ENCODE measurements at regions not wholly inside any gene's neighbourhood (a gene's known extent, or its start where the extent isn't known, plus 50 kb on each side); places are given as distances from the start of the nearest gene placed in this dataset.
"Not testable (repeated sequence)": the region's sequence is repeated elsewhere in the genome, so short reads cannot be mapped to it uniquely, and the experiment has no call there.

- H3K27me3 ChIP-seq (ENCODE audit: control insufficient read depth, insufficient read depth, low read length) = no peaks in the 10 kb centered on the region
- DNase-seq = no peak
- no peaks in the 10 kb centered on the region for H3K4me1 ChIP-seq (ENCODE audit: control insufficient read depth, insufficient read depth, low read length)
- no peaks in the 10 kb centered on the region for H3K36me3 ChIP-seq (ENCODE audit: control insufficient read depth, insufficient read depth, low read length)
- H3K27ac ChIP-seq (ENCODE audit: low read length) = no peak overlapping the region
- no CpG with 5 or more reads among the region's 1 CpG for WGBS (ENCODE audit: insufficient coverage, low lambda C conversion rate)
- no peak overlapping the region for H3K4me3 ChIP-seq (ENCODE audit: low read length)
- H3K9me3 ChIP-seq (ENCODE audit: control insufficient read depth, low read depth, low read length) = no peaks in the 10 kb centered on the region
These were observed 760.1 kb downstream of the ZNF385D start for GRCh38 chr3:20990896-20991295.

- not testable (repeated sequence) for H3K9me3 ChIP-seq (ENCODE audit: control insufficient read depth, low read depth, low read length); DNase-seq; H3K4me1 ChIP-seq (ENCODE audit: control insufficient read depth, insufficient read depth, low read length); H3K4me3 ChIP-seq (ENCODE audit: low read length); H3K27me3 ChIP-seq (ENCODE audit: control insufficient read depth, insufficient read depth, low read length); H3K27ac ChIP-seq (ENCODE audit: low read length); H3K36me3 ChIP-seq (ENCODE audit: control insufficient read depth, insufficient read depth, low read length)
These were observed 761.4 kb downstream of the ZNF385D start for GRCh38 chr3:20989653-20990052.

- no peak overlapping the region for H3K27ac ChIP-seq (ENCODE audit: low read length)
- no peak for DNase-seq
- no peaks in the 10 kb centered on the region for H3K9me3 ChIP-seq (ENCODE audit: control insufficient read depth, low read depth, low read length)
- no peaks in the 10 kb centered on the region for H3K36me3 ChIP-seq (ENCODE audit: control insufficient read depth, insufficient read depth, low read length)
- no peaks in the 10 kb centered on the region for H3K4me1 ChIP-seq (ENCODE audit: control insufficient read depth, insufficient read depth, low read length)
- H3K27me3 ChIP-seq (ENCODE audit: control insufficient read depth, insufficient read depth, low read length) = no peaks in the 10 kb centered on the region
- no peak overlapping the region for H3K4me3 ChIP-seq (ENCODE audit: low read length)
- 100% methylated on average over 1 of the region's 2 CpGs for WGBS (ENCODE audit: insufficient coverage, low lambda C conversion rate)
These were observed 766.3 kb downstream of the ZNF385D start for GRCh38 chr3:20984594-20985205.

GRCh38 chr3:20975188-20975651 is 775.8 kb downstream of the ZNF385D start:
- Histone ChIP-seq H3K4me3 (ENCODE audit: low read length) (no peak overlapping the region), H3K27me3 (ENCODE audit: control insufficient read depth, insufficient read depth, low read length) (no peaks in the 10 kb centered on the region), H3K9me3 (ENCODE audit: control insufficient read depth, low read depth, low read length) (no peaks in the 10 kb centered on the region), H3K27ac (ENCODE audit: low read length) (no peak overlapping the region), H3K4me1 (ENCODE audit: control insufficient read depth, insufficient read depth, low read length) (no peaks in the 10 kb centered on the region), H3K36me3 (ENCODE audit: control insufficient read depth, insufficient read depth, low read length) (no peaks in the 10 kb centered on the region)
- DNase-seq = no peak
- 100% methylated on average over 1 of the region's 5 CpGs for WGBS (ENCODE audit: insufficient coverage, low lambda C conversion rate)

GRCh38 chr3:20974396-20974795 is 776.6 kb downstream of the ZNF385D start:
- WGBS (ENCODE audit: insufficient coverage, low lambda C conversion rate) = no CpG with 5 or more reads among the region's 3 CpGs
- Histone ChIP-seq H3K27ac (ENCODE audit: low read length) (no peak overlapping the region), H3K4me3 (ENCODE audit: low read length) (no peak overlapping the region), H3K4me1 (ENCODE audit: control insufficient read depth, insufficient read depth, low read length) (no peaks in the 10 kb centered on the region), H3K36me3 (ENCODE audit: control insufficient read depth, insufficient read depth, low read length) (no peaks in the 10 kb centered on the region), H3K9me3 (ENCODE audit: control insufficient read depth, low read depth, low read length) (no peaks in the 10 kb centered on the region), H3K27me3 (ENCODE audit: control insufficient read depth, insufficient read depth, low read length) (no peaks in the 10 kb centered on the region)
- DNase-seq = no peak

GRCh38 chr3:20970807-20971206 is 780.2 kb downstream of the ZNF385D start:
- H3K27me3 ChIP-seq (ENCODE audit: control insufficient read depth, insufficient read depth, low read length); H3K4me1 ChIP-seq (ENCODE audit: control insufficient read depth, insufficient read depth, low read length); H3K27ac ChIP-seq (ENCODE audit: low read length); DNase-seq; H3K4me3 ChIP-seq (ENCODE audit: low read length); H3K36me3 ChIP-seq (ENCODE audit: control insufficient read depth, insufficient read depth, low read length); H3K9me3 ChIP-seq (ENCODE audit: control insufficient read depth, low read depth, low read length): not testable (repeated sequence)
- no CpG with 5 or more reads among the region's 7 CpGs for WGBS (ENCODE audit: insufficient coverage, low lambda C conversion rate)

GRCh38 chr3:20967485-20967884 is 781.5 kb upstream of the SGO1 start:
- 100% methylated on average over 2 of the region's 3 CpGs for WGBS (ENCODE audit: insufficient coverage, low lambda C conversion rate)
- H3K4me1 ChIP-seq (ENCODE audit: control insufficient read depth, insufficient read depth, low read length); H3K4me3 ChIP-seq (ENCODE audit: low read length); DNase-seq; H3K36me3 ChIP-seq (ENCODE audit: control insufficient read depth, insufficient read depth, low read length); H3K27me3 ChIP-seq (ENCODE audit: control insufficient read depth, insufficient read depth, low read length); H3K9me3 ChIP-seq (ENCODE audit: control insufficient read depth, low read depth, low read length); H3K27ac ChIP-seq (ENCODE audit: low read length): not testable (repeated sequence)

GRCh38 chr3:20958161-20958560 is 772.2 kb upstream of the SGO1 start:
- no peak for DNase-seq
- H3K4me3 ChIP-seq (ENCODE audit: low read length) = no peak overlapping the region
- no peaks in the 10 kb centered on the region for H3K36me3 ChIP-seq (ENCODE audit: control insufficient read depth, insufficient read depth, low read length)
- no peaks in the 10 kb centered on the region for H3K9me3 ChIP-seq (ENCODE audit: control insufficient read depth, low read depth, low read length)
- no peak overlapping the region for H3K27ac ChIP-seq (ENCODE audit: low read length)
- H3K27me3 ChIP-seq (ENCODE audit: control insufficient read depth, insufficient read depth, low read length) = no peaks in the 10 kb centered on the region
- 73% methylated on average over 1 of the region's 1 CpG for WGBS (ENCODE audit: insufficient coverage, low lambda C conversion rate)
- no peaks in the 10 kb centered on the region for H3K4me1 ChIP-seq (ENCODE audit: control insufficient read depth, insufficient read depth, low read length)

GRCh38 chr3:20945892-20946291 is 759.9 kb upstream of the SGO1 start:
- no peaks in the 10 kb centered on the region for H3K9me3 ChIP-seq (ENCODE audit: control insufficient read depth, low read depth, low read length)
- no peak overlapping the region for H3K27ac ChIP-seq (ENCODE audit: low read length)
- no peaks in the 10 kb centered on the region for H3K4me1 ChIP-seq (ENCODE audit: control insufficient read depth, insufficient read depth, low read length)
- DNase-seq = no peak
- no peak overlapping the region for H3K4me3 ChIP-seq (ENCODE audit: low read length)
- no peaks in the 10 kb centered on the region for H3K36me3 ChIP-seq (ENCODE audit: control insufficient read depth, insufficient read depth, low read length)
- H3K27me3 ChIP-seq (ENCODE audit: control insufficient read depth, insufficient read depth, low read length) = no peaks in the 10 kb centered on the region

- Histone ChIP-seq H3K4me1 (ENCODE audit: control insufficient read depth, insufficient read depth, low read length) (no peaks in the 10 kb centered on the region), H3K36me3 (ENCODE audit: control insufficient read depth, insufficient read depth, low read length) (no peaks in the 10 kb centered on the region)
- DNase-seq = no peak
These were observed 749.8 kb upstream of the SGO1 start for GRCh38 chr3:20935791-20936190.

GRCh38 chr3:20931834-20932233 is 745.8 kb upstream of the SGO1 start:
- DNase-seq = no peak
- no peaks in the 10 kb centered on the region for H3K36me3 ChIP-seq (ENCODE audit: control insufficient read depth, insufficient read depth, low read length)
- 100% methylated on average over 1 of the region's 1 CpG for WGBS (ENCODE audit: insufficient coverage, low lambda C conversion rate)

More at GRCh38 chr3:20935791-20936190, 749.8 kb upstream of the SGO1 start:
- Histone ChIP-seq H3K9me3 (ENCODE audit: control insufficient read depth, low read depth, low read length) (no peaks in the 10 kb centered on the region), H3K4me3 (ENCODE audit: low read length) (no peak overlapping the region), H3K27ac (ENCODE audit: low read length) (no peak overlapping the region), H3K27me3 (ENCODE audit: control insufficient read depth, insufficient read depth, low read length) (no peaks in the 10 kb centered on the region)
- no CpG with 5 or more reads among the region's 2 CpGs for WGBS (ENCODE audit: insufficient coverage, low lambda C conversion rate)

More at GRCh38 chr3:20931834-20932233, 745.8 kb upstream of the SGO1 start:
- Histone ChIP-seq H3K27ac (ENCODE audit: low read length) (no peak overlapping the region), H3K9me3 (ENCODE audit: control insufficient read depth, low read depth, low read length) (no peaks in the 10 kb centered on the region), H3K4me1 (ENCODE audit: control insufficient read depth, insufficient read depth, low read length) (no peaks in the 10 kb centered on the region), H3K4me3 (ENCODE audit: low read length) (no peak overlapping the region), H3K27me3 (ENCODE audit: control insufficient read depth, insufficient read depth, low read length) (no peaks in the 10 kb centered on the region)

Data from large intestine (tissue), 3 donors.